ENCODE measurements at regions not wholly inside any gene's neighbourhood (a gene's known extent, or its start where the extent isn't known, plus 50 kb on each side); places are given as distances from the start of the nearest gene placed in this dataset.

DNA sequence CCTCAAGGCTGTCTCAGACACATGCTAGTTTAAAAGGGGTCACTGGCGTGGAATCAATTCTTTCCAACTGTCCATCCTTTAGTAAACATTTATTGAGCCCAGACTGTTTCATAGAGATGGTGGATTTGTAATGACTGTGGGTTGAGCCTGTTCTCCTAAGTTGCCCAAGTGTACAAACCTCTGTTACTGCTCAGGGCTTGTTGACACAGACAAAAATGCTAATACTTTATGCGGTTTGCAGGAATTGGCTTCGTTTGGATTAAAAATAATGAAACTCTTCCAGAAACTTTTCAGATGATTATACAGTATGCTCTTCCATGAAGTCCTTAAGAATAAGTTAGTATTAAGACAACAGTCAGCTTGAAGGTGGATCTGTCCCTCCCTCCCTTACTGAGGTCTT lies 83.6 kb upstream of the MGAT5 start:
- Histone ChIP-seq H3K36me3 (ENCODE audit: control insufficient read depth, insufficient read depth, low read length) (peaks cover 2% of the 10 kb centered on the region), H3K9ac (ENCODE audit: insufficient read depth, low read length) (no peak overlapping the region), H3K27me3 (ENCODE audit: control insufficient read depth, insufficient read depth, low read length) (no peaks in the 10 kb centered on the region), H2AFZ (ENCODE audit: low read length) (no peak overlapping the region), H3K4me3 (replicated peaks in 1 of 4; ENCODE audit: control extremely low read depth in 1 of 4, insufficient read depth in 1 of 4, low read depth in 3 of 4, low read length in 4 of 4) (no peak overlapping the region), H3K4me1 (ENCODE audit: control insufficient read depth, extremely low read depth, insufficient read depth, low read length) (peaks cover 9% of the 10 kb centered on the region), H3K79me2 (ENCODE audit: control insufficient read depth, insufficient read depth, low read length) (peaks cover 38% of the 10 kb centered on the region), H3K4me2 (ENCODE audit: extremely low read depth, insufficient read depth, low read length) (peak overlapping the region; percentile 48), H3K27ac (ENCODE audit: insufficient read depth, low read length) (no peak overlapping the region), H4K20me1 (ENCODE audit: control insufficient read depth, extremely low read depth, insufficient read depth, low read length) (peaks cover 7% of the 10 kb centered on the region), H3K9me3 (ENCODE audit: control insufficient read depth, insufficient read depth, low read depth, low read length) (no peaks in the 10 kb centered on the region)
- TF ChIP-seq CTCF (conservative IDR thresholded peaks at IDR 0.05 in 1 of 2, IDR thresholded peaks at IDR 0.05 in 1 of 2; ENCODE audit: low read depth in 1 of 2, low read length in 2 of 2), result no peak
- no peak for TF ChIP-seq EZH2 (IDR thresholded peaks at IDR 0.05; ENCODE audit: low read length, missing control alignments)
- DNase-seq (ENCODE audit: low read depth in 2 of 2), result peak; percentile 27 to 59

DNA sequence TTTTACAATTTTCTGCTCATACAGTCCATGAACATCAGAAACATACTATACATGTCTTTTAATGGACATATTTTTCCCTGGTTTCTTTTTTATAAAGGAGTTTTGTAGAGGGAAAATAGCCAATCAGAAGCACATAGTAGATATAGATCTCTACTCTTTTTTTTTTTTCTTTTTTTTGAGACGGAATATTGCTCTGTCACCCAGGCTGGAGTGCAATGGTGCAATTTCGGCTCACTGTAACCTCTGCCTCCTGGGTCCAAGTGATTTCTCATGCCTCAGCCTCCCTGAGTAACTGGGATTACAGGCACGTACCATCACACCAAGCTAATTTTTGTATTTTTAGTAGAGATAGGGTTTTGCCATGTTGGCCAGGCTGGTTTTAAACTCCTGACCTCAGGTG lies 83.2 kb upstream of the MGAT5 start:
- Histone ChIP-seq H2AFZ (ENCODE audit: low read length) (no peak overlapping the region), H3K27ac (ENCODE audit: insufficient read depth, low read length) (no peak overlapping the region), H3K4me3 (replicated peaks in 1 of 4; ENCODE audit: control extremely low read depth in 1 of 4, insufficient read depth in 1 of 4, low read depth in 3 of 4, low read length in 4 of 4) (no peak overlapping the region), H3K9me3 (ENCODE audit: control insufficient read depth, insufficient read depth, low read depth, low read length) (no peaks in the 10 kb centered on the region), H3K9ac (ENCODE audit: insufficient read depth, low read length) (no peak overlapping the region), H3K79me2 (ENCODE audit: control insufficient read depth, insufficient read depth, low read length) (peaks cover 41% of the 10 kb centered on the region), H4K20me1 (ENCODE audit: control insufficient read depth, extremely low read depth, insufficient read depth, low read length) (peaks cover 7% of the 10 kb centered on the region), H3K36me3 (ENCODE audit: control insufficient read depth, insufficient read depth, low read length) (peaks cover 2% of the 10 kb centered on the region), H3K27me3 (ENCODE audit: control insufficient read depth, insufficient read depth, low read length) (no peaks in the 10 kb centered on the region), H3K4me1 (ENCODE audit: control insufficient read depth, extremely low read depth, insufficient read depth, low read length) (peaks cover 9% of the 10 kb centered on the region), H3K4me2 (ENCODE audit: extremely low read depth, insufficient read depth, low read length) (no peak overlapping the region)
- no peak for DNase-seq (ENCODE audit: low read depth in 2 of 2)
- TF ChIP-seq EZH2 (IDR thresholded peaks at IDR 0.05; ENCODE audit: low read length, missing control alignments) (no peak), CTCF (conservative IDR thresholded peaks at IDR 0.05 in 1 of 2, IDR thresholded peaks at IDR 0.05 in 1 of 2; ENCODE audit: low read depth in 1 of 2, low read length in 2 of 2) (no peak)

DNA sequence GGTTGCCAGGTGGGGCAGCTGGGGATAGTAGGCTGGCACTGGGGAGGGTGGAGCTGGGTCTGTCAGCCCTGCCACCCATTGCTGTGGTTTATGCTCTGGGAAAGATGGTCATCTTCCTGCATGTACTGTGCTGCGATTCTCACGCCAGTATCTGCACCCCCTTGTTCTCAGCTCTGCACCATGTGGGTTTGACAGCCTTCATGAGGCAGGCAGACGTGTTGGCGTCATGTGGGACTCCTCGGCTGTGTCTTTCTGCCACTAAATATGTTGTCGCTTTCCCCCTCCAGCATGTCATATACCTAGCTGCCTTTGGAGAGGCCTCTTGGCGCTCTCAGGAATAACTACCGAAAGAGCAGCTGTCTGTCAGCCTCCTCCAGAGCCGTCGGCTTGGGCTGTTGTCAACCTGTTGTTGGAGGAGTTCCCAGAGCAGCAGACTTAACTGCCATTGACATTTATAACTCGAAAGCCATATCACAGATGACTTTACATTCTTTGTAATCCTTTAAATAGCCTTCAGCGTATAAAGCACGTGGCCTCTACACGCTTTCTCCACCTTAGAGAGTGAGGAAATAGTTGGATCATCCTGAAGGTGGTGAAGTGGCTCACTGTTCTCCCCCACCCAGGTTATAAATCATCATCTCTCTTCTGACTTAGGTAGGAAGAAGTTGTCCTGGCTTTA lies 80.4 kb upstream of the MGAT5 start:
- no peak overlapping the region for H3K9ac ChIP-seq (ENCODE audit: insufficient read depth, low read length)
- no peaks in the 10 kb centered on the region for H3K27me3 ChIP-seq (ENCODE audit: control insufficient read depth, insufficient read depth, low read length)
- peaks cover 2% of the 10 kb centered on the region for H3K36me3 ChIP-seq (ENCODE audit: control insufficient read depth, insufficient read depth, low read length)
- H3K4me2 ChIP-seq (ENCODE audit: extremely low read depth, insufficient read depth, low read length), result no peak overlapping the region
- no peaks in the 10 kb centered on the region for H3K9me3 ChIP-seq (ENCODE audit: control insufficient read depth, insufficient read depth, low read depth, low read length)
- peaks cover 45% of the 10 kb centered on the region for H3K79me2 ChIP-seq (ENCODE audit: control insufficient read depth, insufficient read depth, low read length)
- no peak overlapping the region for H3K27ac ChIP-seq (ENCODE audit: insufficient read depth, low read length)
- peaks cover 6% of the 10 kb centered on the region for H3K4me1 ChIP-seq (ENCODE audit: control insufficient read depth, extremely low read depth, insufficient read depth, low read length)
- no peak overlapping the region for H3K4me3 ChIP-seq (replicated peaks in 1 of 4; ENCODE audit: control extremely low read depth in 1 of 4, insufficient read depth in 1 of 4, low read depth in 3 of 4, low read length in 4 of 4)
- H4K20me1 ChIP-seq (ENCODE audit: control insufficient read depth, extremely low read depth, insufficient read depth, low read length), result peaks cover 2% of the 10 kb centered on the region
- DNase-seq (ENCODE audit: low read depth in 2 of 2), result no peak
- no peak overlapping the region for H2AFZ ChIP-seq (ENCODE audit: low read length)
- TF ChIP-seq CTCF (conservative IDR thresholded peaks at IDR 0.05 in 1 of 2, IDR thresholded peaks at IDR 0.05 in 1 of 2; ENCODE audit: low read depth in 1 of 2, low read length in 2 of 2), result no peak
- TF ChIP-seq EZH2 (IDR thresholded peaks at IDR 0.05; ENCODE audit: low read length, missing control alignments), result no peak
